Ascending aorta (tissue), 2 donors: ENCODE measurements at regions not wholly inside any gene's neighbourhood (a gene's known extent, or its start where the extent isn't known, plus 50 kb on each side); places are given as distances from the start of the nearest gene placed in this dataset.

Experiments
- DNase-seq, 2 donors: peaks; one replicate each; pipeline ENCODE4 v3.0.0-alpha.2; 2019; ENCODE audit warnings: low spot score in 2 of 2
- H3K27ac ChIP-seq, 2 donors: fragments of 200-600 bp; sonication (generic); one replicate each; pipeline ENCODE4 v1.5.1; 2016 to 2017; ENCODE audit warnings: mild to moderate bottlenecking in 1 of 2
- H3K27me3 ChIP-seq: fragments of 200-600 bp; sonication (generic); one replicate; pipeline ENCODE4 v1.5.1; 2017
- H3K36me3 ChIP-seq, 2 donors: fragments of 200-600 bp; sonication (generic); one replicate each; pipeline ENCODE4 v1.5.1; 2016
- H3K4me1 ChIP-seq, 2 donors: fragments of 200-600 bp; sonication (generic); one replicate each; pipeline ENCODE4 v1.5.1; 2016 to 2017; ENCODE audit warnings: mild to moderate bottlenecking in 1 of 2
- H3K4me3 ChIP-seq, 2 donors: fragments of 200-600 bp; sonication (generic); one replicate each; pipeline ENCODE4 v1.5.1; 2016 to 2017; ENCODE audit warnings: mild to moderate bottlenecking in 1 of 2
- H3K9me3 ChIP-seq, 2 donors: fragments of 200-600 bp; sonication (generic); one replicate each; pipeline ENCODE4 v1.5.1; 2016
- intact Hi-C: fragments of 100-400 bp; cut with DNase I; formaldehyde crosslinking; loops from one replicate; pipeline ENCODE4 v1.15.1; 2023
- TF ChIP-seq, protein P1 (sequence below), 3 experiments: fragments of 200-600 bp in 2 of 3; fragments of 450-650 bp in 1 of 3; sonication (generic) in 2 of 3; IDR thresholded peaks; one replicate each; pipeline ENCODE4 v1.5.1; 2016 to 2019; ENCODE audit warnings: antibody characterized with exemption in 3 of 3, mild to moderate bottlenecking in 1 of 3, moderate library complexity in 1 of 3

DNA sequence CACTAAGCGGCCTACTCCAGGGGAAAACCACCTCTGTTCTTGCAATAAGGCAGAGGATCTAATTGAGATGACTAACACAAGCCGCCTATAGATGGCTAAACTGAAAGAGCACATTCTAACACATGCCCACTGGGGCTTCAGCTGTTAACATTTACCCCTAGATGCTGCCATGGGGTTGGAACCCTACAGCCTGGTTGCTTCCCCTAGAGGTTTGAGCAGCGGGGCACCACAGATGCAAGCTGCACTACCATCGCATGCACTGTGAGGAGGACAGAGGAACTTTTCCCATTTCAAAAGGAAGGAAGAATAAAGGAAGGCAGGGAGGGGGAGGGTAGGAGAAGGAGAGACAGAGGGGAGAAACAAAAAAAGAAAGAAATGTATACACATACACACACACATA, 465.8 kb upstream of the PCDH15 start:
- no peaks in the 10 kb centered on the region for H3K27me3 ChIP-seq
- no peaks in the 10 kb centered on the region for H3K4me1 ChIP-seq
- H3K9me3 ChIP-seq, result no peaks in the 10 kb centered on the region
- intact Hi-C loops, result no loop called here
- no peak overlapping the region for H3K4me3 ChIP-seq
- no peaks in the 10 kb centered on the region for H3K36me3 ChIP-seq
- TF ChIP-seq, protein P1, sequence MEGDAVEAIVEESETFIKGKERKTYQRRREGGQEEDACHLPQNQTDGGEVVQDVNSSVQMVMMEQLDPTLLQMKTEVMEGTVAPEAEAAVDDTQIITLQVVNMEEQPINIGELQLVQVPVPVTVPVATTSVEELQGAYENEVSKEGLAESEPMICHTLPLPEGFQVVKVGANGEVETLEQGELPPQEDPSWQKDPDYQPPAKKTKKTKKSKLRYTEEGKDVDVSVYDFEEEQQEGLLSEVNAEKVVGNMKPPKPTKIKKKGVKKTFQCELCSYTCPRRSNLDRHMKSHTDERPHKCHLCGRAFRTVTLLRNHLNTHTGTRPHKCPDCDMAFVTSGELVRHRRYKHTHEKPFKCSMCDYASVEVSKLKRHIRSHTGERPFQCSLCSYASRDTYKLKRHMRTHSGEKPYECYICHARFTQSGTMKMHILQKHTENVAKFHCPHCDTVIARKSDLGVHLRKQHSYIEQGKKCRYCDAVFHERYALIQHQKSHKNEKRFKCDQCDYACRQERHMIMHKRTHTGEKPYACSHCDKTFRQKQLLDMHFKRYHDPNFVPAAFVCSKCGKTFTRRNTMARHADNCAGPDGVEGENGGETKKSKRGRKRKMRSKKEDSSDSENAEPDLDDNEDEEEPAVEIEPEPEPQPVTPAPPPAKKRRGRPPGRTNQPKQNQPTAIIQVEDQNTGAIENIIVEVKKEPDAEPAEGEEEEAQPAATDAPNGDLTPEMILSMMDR (IDR thresholded peaks at IDR 0.05), result no peak
- no peak for DNase-seq
- H3K27ac ChIP-seq, result no peak overlapping the region

DNA sequence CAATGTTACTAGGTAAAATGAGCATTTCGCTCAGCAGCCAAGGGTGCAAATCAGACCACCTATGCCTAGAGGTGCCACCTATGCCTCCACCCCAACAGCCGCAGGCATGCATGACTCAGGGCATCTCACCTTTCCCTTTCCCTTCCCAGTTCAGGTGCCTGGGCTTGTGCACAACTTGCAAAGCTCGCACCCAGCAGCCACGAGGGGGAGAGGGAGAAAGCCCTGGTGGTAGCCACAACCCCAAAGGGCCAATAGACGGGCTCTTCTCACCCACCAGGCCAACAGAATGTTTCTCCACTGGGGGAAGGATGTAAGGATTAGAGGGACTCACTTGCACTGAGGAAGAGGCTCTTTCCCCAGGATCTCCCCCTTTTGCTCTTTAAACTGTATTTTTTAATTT, 462.3 kb upstream of the PCDH15 start:
- no peak overlapping the region for H3K4me3 ChIP-seq
- no peaks in the 10 kb centered on the region for H3K36me3 ChIP-seq
- H3K9me3 ChIP-seq, result no peaks in the 10 kb centered on the region
- TF ChIP-seq, protein P1 (IDR thresholded peaks at IDR 0.05), result no peak
- no peak for DNase-seq
- no peaks in the 10 kb centered on the region for H3K27me3 ChIP-seq
- H3K27ac ChIP-seq, result no peak overlapping the region
- no peaks in the 10 kb centered on the region for H3K4me1 ChIP-seq
- intact Hi-C loops, result no loop called here

DNA sequence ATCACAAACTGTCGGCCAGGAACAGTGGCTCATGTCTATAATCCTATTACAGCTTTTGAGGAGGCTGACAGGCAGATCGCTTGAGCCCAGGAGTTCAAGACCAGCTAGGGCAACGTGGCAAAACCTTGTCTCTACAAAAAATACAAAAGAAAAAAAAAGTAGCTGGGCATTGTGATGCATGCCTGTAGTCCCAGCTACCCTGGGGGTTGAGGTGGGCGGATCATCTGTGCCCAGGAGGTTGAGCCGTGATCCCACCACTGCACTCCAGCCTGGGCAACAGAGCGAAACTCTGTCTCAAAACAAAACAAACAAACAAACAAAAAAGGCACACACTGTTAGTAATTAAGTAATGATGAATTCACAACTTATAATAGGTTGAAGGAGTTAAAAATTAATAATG, 441.5 kb upstream of the PCDH15 start:
- Histone ChIP-seq H3K4me3 (no peak overlapping the region), H3K27me3 (no peaks in the 10 kb centered on the region), H3K4me1 (no peaks in the 10 kb centered on the region), H3K27ac (no peak overlapping the region), H3K36me3 (no peaks in the 10 kb centered on the region), H3K9me3 (no peaks in the 10 kb centered on the region)
- no peak for DNase-seq
- intact Hi-C loops, result no loop called here
- TF ChIP-seq, protein P1 (IDR thresholded peaks at IDR 0.05), result no peak

DNA sequence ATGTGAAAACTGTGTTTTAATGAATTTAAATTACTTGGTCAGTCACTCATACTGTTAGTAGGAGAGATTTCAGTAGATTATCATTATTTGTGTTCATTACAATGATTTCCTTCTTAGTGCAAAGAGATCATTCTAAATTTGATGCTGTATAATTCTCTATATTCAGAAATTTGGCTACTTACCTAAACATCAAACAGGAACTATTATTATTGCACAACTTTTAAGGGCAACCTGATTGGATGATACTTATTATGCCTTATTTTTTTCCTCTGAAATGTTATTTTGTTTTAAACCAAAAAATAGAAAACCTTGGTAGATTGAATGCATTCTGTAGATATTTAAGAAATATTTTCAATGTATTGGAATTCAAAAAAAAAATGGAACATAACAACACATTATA, 436.4 kb upstream of the PCDH15 start:
- TF ChIP-seq, protein P1 (IDR thresholded peaks at IDR 0.05), result no peak
- Histone ChIP-seq H3K36me3 (no peaks in the 10 kb centered on the region), H3K27ac (no peak overlapping the region), H3K27me3 (no peaks in the 10 kb centered on the region), H3K4me1 (no peaks in the 10 kb centered on the region), H3K9me3 (no peaks in the 10 kb centered on the region), H3K4me3 (no peak overlapping the region)
- no peak for DNase-seq
- intact Hi-C loops, result no loop called here

DNA sequence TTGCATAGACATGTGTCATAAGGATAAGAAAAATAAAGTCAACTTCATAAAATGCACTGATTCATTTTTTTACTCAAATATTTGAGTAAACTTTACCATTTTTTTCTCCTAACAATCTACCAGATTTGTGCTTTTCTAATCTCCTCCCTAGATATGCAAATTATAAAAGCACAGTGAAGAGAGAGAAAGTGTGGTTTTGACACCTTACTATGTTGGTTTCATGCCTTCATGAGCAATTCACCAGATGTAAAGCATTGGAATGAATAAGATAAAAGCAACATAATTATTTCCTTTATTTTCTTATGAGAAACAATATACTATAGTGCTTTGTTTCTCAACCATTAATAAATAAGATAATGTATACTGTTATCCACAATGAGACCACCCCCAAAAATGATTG, 432.5 kb upstream of the PCDH15 start:
- DNase-seq, result no peak
- H3K4me1 ChIP-seq, result no peaks in the 10 kb centered on the region
- H3K36me3 ChIP-seq, result no peaks in the 10 kb centered on the region
- TF ChIP-seq, protein P1 (IDR thresholded peaks at IDR 0.05), result no peak
- no peaks in the 10 kb centered on the region for H3K9me3 ChIP-seq
- H3K27me3 ChIP-seq, result no peaks in the 10 kb centered on the region
- H3K27ac ChIP-seq, result no peak overlapping the region
- intact Hi-C loops, result no loop called here
- H3K4me3 ChIP-seq, result peak overlapping the region in 1 of 2 donors; percentile 4

DNA sequence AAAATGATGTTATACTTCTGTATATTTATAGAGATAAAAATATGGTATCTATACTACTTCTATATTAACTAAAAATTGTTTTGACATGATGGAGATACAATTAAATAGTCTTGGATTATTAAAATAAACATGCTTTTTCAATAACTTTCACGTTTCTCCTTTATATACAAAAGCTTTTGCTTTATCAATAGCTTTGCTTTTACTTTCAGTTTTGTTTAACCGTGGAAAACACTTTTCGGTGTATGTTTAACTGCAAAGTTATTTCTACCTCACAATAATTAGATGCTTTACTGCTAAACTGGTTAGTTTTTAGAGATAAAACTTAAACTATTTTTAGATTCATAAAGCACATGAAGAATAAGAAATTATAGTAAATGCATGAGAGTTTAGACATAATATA, 432.1 kb upstream of the PCDH15 start:
- no peak for DNase-seq
- Histone ChIP-seq H3K4me3 (peak overlapping the region in 1 of 2 donors; percentile 4), H3K36me3 (no peaks in the 10 kb centered on the region), H3K27ac (no peak overlapping the region), H3K27me3 (no peaks in the 10 kb centered on the region), H3K9me3 (no peaks in the 10 kb centered on the region), H3K4me1 (no peaks in the 10 kb centered on the region)
- TF ChIP-seq, protein P1 (IDR thresholded peaks at IDR 0.05), result no peak
- intact Hi-C loops, result no loop called here
